ENCODE measurements at regions not wholly inside any gene's neighbourhood (a gene's known extent, or its start where the extent isn't known, plus 50 kb on each side); places are given as distances from the start of the nearest gene placed in this dataset.

GRCh38 chr10:28913436-28914237 is 236.3 kb downstream of the BAMBI start:
- TF ChIP-seq CTCF (IDR thresholded peaks at IDR 0.05; ENCODE audit: control extremely low read depth, extremely low read depth, low read depth, missing control alignments) = no peak
- ChIA-PET POLR2A (no interaction called here), CTCF (no interaction called here)
- DNase-seq (ENCODE audit: extremely low spot score) = no peak

- ChIA-PET CTCF (no interaction called here), POLR2A (no interaction called here)
- no peak for DNase-seq (ENCODE audit: extremely low spot score)
- no peak for TF ChIP-seq CTCF (IDR thresholded peaks at IDR 0.05; ENCODE audit: control extremely low read depth, extremely low read depth, low read depth, missing control alignments)
Measured at GRCh38 chr10:28914701-28915100, 237.4 kb downstream of the BAMBI start.

GRCh38 chr10:28915989-28916588 is 238.8 kb downstream of the BAMBI start:
- POLR2A ChIA-PET = no interaction called here
- no peak for DNase-seq (ENCODE audit: extremely low spot score)
- no peak for TF ChIP-seq CTCF (IDR thresholded peaks at IDR 0.05; ENCODE audit: control extremely low read depth, extremely low read depth, low read depth, missing control alignments)
- CTCF ChIA-PET = interaction anchor here (1.1 kb wide), 1 partner anchor 145 kb away, joined by 4 read pairs; no protein-coding TSS in a partner anchor

- no peak for DNase-seq (ENCODE audit: extremely low spot score)
- ChIA-PET POLR2A (no interaction called here), CTCF (no interaction called here)
- no peak for TF ChIP-seq CTCF (IDR thresholded peaks at IDR 0.05; ENCODE audit: control extremely low read depth, extremely low read depth, low read depth, missing control alignments)
Measured at GRCh38 chr10:28920091-28920490, 242.8 kb downstream of the BAMBI start.

GRCh38 chr10:28922127-28922526 is 244.8 kb downstream of the BAMBI start:
- no peak for DNase-seq (ENCODE audit: extremely low spot score)
- ChIA-PET CTCF (interaction anchor here (1.1 to 1.7 kb wide), 2 partner anchors 11 to 18 kb away, joined by 4 read pairs; no protein-coding TSS in a partner anchor), POLR2A (no interaction called here)
- TF ChIP-seq CTCF (IDR thresholded peaks at IDR 0.05; ENCODE audit: control extremely low read depth, extremely low read depth, low read depth, missing control alignments) = no peak

- POLR2A ChIA-PET = no interaction called here
- TF ChIP-seq CTCF (IDR thresholded peaks at IDR 0.05; ENCODE audit: control extremely low read depth, extremely low read depth, low read depth, missing control alignments) = no peak
- CTCF ChIA-PET = interaction anchor here (1.7 kb wide), 1 partner anchor 19 kb away, joined by 4 read pairs; no protein-coding TSS in a partner anchor
Measured at GRCh38 chr10:28922861-28923260, 245.5 kb downstream of the BAMBI start.

More at GRCh38 chr10:28922861-28923260, 245.5 kb downstream of the BAMBI start:
- no peak for DNase-seq (ENCODE audit: extremely low spot score)

All from GM10248 (cell line).